ENCODE measurements at regions not wholly inside any gene's neighbourhood (a gene's known extent, or its start where the extent isn't known, plus 50 kb on each side); places are given as distances from the start of the nearest gene placed in this dataset.

DNA sequence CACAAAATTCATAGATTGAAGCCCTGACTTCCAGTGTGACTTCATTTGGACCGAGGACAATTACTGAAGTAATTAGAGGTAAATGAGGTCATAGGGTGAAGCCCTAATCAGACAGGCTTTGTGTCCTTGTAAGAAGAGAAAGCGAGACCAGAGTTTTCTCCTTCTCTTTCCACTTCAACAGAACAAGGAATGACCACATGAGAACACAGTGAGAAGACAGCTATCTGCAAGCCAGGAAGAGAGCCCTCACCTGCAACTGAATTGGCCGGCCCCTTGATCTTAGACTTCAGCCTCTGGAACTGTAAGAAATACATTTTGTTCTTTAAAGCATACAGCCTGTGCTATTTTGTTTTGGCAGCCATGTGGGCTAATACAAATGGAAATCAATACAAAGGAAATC, 67.1 kb upstream of the PRKG2 start:
- H3K4me1 ChIP-seq (ENCODE audit: control insufficient read depth, insufficient read depth, low read length): no peaks in the 10 kb centered on the region
- no peaks in the 10 kb centered on the region for H3K9me3 ChIP-seq (ENCODE audit: control insufficient read depth, insufficient read depth, low read length)
- no peaks in the 10 kb centered on the region for H3K27me3 ChIP-seq (ENCODE audit: control insufficient read depth, insufficient read depth, low read length)
- H3K36me3 ChIP-seq (ENCODE audit: control insufficient read depth, insufficient read depth, low read length): no peaks in the 10 kb centered on the region
- DNase-seq (no peak), ATAC-seq (no peak)
- H3K4me3 ChIP-seq (ENCODE audit: low read length): no peak overlapping the region
- WGBS (ENCODE audit: insufficient coverage): 83% methylated on average over 3 of the region's 3 CpGs
- Mint-ChIP-seq H3K36me3 (no peaks in the 10 kb centered on the region), H3K27ac (no peak overlapping the region), H3K4me1 (no peaks in the 10 kb centered on the region), H3K4me3 (no peak overlapping the region), H3K9me3 (peaks cover 0 to 2% of the 10 kb centered on the region in 2 donors), H3K27me3 (ENCODE audit: low read depth in 2 of 2) (no peaks in the 10 kb centered on the region)
- TF ChIP-seq, protein P1, sequence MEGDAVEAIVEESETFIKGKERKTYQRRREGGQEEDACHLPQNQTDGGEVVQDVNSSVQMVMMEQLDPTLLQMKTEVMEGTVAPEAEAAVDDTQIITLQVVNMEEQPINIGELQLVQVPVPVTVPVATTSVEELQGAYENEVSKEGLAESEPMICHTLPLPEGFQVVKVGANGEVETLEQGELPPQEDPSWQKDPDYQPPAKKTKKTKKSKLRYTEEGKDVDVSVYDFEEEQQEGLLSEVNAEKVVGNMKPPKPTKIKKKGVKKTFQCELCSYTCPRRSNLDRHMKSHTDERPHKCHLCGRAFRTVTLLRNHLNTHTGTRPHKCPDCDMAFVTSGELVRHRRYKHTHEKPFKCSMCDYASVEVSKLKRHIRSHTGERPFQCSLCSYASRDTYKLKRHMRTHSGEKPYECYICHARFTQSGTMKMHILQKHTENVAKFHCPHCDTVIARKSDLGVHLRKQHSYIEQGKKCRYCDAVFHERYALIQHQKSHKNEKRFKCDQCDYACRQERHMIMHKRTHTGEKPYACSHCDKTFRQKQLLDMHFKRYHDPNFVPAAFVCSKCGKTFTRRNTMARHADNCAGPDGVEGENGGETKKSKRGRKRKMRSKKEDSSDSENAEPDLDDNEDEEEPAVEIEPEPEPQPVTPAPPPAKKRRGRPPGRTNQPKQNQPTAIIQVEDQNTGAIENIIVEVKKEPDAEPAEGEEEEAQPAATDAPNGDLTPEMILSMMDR (IDR thresholded peaks at IDR 0.05): no peak
- H3K27ac ChIP-seq (ENCODE audit: low read length): no peak overlapping the region
- intact Hi-C loops (cut with micrococcal nuclease): no loop called here

DNA sequence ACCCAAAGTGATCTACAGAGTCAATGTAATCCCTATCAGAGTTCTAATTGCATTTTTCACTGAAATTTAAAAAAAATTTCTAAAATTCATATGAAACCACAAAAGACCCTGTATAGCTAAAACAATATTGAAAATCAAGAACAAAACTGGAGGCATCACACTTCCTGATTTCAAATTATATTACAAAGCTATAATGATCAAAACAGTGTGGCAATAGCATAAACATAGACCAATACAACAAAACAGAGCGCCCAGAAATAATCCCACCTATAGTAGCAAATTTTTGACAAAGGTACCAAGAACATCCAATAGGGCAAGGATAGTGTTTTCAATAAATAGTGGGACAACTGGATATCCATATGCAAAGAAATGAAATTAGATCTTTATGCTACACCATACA, 59.4 kb upstream of the PRKG2 start:
- H3K36me3 Mint-ChIP-seq: peaks cover 6% of the 10 kb centered on the region
- TF ChIP-seq, protein P1 (IDR thresholded peaks at IDR 0.05): no peak
- Histone ChIP-seq H3K27ac (ENCODE audit: low read length) (no peak overlapping the region), H3K9me3 (ENCODE audit: control insufficient read depth, insufficient read depth, low read length) (peaks cover 2% of the 10 kb centered on the region), H3K4me3 (ENCODE audit: low read length) (no peak overlapping the region), H3K36me3 (ENCODE audit: control insufficient read depth, insufficient read depth, low read length) (no peaks in the 10 kb centered on the region), H3K4me1 (ENCODE audit: control insufficient read depth, insufficient read depth, low read length) (no peaks in the 10 kb centered on the region), H3K27me3 (ENCODE audit: control insufficient read depth, insufficient read depth, low read length) (no peaks in the 10 kb centered on the region)
- no peak overlapping the region for H3K4me3 Mint-ChIP-seq
- no CpG with 5 or more reads among the region's 1 CpG for whole genome bisulfite sequencing (ENCODE audit: insufficient coverage)
- peaks cover 8% of the 10 kb centered on the region in 2 donors for H3K9me3 Mint-ChIP-seq
- no peaks in the 10 kb centered on the region for H3K27me3 Mint-ChIP-seq (ENCODE audit: low read depth in 2 of 2)
- no peak overlapping the region for H3K27ac Mint-ChIP-seq
- ATAC-seq (no peak), DNase-seq (no peak)
- intact Hi-C loops (cut with micrococcal nuclease): no loop called here
- H3K4me1 Mint-ChIP-seq: no peaks in the 10 kb centered on the region

DNA sequence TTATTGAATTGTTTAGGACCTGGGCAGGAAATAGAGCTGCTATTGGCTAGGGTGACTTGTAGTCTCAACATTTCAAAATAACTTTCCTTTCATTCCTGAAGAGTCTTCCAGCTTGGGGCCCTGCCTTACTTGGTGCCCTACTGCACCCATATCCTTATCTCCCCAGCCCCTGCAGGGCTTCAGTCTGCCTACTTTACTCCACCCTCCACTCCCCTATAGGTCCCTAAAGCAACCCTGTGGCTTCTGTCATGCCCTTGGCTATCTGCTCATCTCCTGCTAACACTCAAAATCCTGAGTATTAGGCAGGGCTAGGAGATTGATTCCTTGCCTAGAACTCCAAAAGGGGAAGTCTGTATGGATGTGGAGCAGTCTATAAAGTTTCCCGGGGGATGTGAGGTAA, 57.6 kb upstream of the PRKG2 start:
- TF ChIP-seq, protein P1 (IDR thresholded peaks at IDR 0.05): no peak
- H3K36me3 ChIP-seq (ENCODE audit: control insufficient read depth, insufficient read depth, low read length): no peaks in the 10 kb centered on the region
- no CpG with 5 or more reads among the region's 1 CpG for WGBS (ENCODE audit: insufficient coverage)
- H3K9me3 Mint-ChIP-seq: peaks cover 8 to 10% of the 10 kb centered on the region in 2 donors
- peaks cover 2% of the 10 kb centered on the region for H3K9me3 ChIP-seq (ENCODE audit: control insufficient read depth, insufficient read depth, low read length)
- no peaks in the 10 kb centered on the region for H3K27me3 Mint-ChIP-seq (ENCODE audit: low read depth in 2 of 2)
- no peak overlapping the region for H3K27ac Mint-ChIP-seq
- no peak overlapping the region for H3K27ac ChIP-seq (ENCODE audit: low read length)
- no peaks in the 10 kb centered on the region for H3K4me1 ChIP-seq (ENCODE audit: control insufficient read depth, insufficient read depth, low read length)
- no peaks in the 10 kb centered on the region for H3K4me1 Mint-ChIP-seq
- intact Hi-C loops (cut with micrococcal nuclease): no loop called here
- ATAC-seq (no peak), DNase-seq (no peak)
- H3K4me3 ChIP-seq (ENCODE audit: low read length): no peak overlapping the region
- no peaks in the 10 kb centered on the region for H3K27me3 ChIP-seq (ENCODE audit: control insufficient read depth, insufficient read depth, low read length)
- no peak overlapping the region for H3K4me3 Mint-ChIP-seq
- H3K36me3 Mint-ChIP-seq: peaks cover 8% of the 10 kb centered on the region

All from natural killer cell (primary cell).